GM12872 (cell line): ENCODE measurements at regions not wholly inside any gene's neighbourhood (a gene's known extent, or its start where the extent isn't known, plus 50 kb on each side); places are given as distances from the start of the nearest gene placed in this dataset.

ENCODE experiments used
- TF ChIP-seq, protein P1 (sequence below): IDR thresholded peaks from 3 replicates; pipeline ENCODE4 v1.5.1; 2011; ENCODE audit warnings: low read depth, mild to moderate bottlenecking, low read length, moderate library complexity; ENCODE audit not compliant: insufficient read depth

DNA sequence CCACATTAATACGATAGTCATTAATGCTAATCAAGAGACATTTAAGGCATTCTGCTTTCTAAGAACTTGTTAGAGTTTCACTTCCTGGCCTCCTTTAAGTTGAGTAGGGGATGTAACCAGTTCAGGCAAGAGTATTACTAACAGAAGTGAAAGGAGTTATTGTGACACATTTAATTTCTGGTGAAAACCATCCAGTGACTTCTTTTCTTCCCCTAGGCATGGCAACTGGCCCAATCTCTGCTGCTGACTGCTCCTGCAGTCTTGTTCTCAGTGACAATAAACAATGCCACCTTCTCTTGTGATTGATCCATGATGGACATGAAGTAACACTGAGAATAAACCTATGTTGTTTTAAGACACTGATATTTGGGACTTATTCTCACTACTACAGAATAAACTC lies 130.9 kb upstream of the DEFB112 start:
- TF ChIP-seq, protein P1, sequence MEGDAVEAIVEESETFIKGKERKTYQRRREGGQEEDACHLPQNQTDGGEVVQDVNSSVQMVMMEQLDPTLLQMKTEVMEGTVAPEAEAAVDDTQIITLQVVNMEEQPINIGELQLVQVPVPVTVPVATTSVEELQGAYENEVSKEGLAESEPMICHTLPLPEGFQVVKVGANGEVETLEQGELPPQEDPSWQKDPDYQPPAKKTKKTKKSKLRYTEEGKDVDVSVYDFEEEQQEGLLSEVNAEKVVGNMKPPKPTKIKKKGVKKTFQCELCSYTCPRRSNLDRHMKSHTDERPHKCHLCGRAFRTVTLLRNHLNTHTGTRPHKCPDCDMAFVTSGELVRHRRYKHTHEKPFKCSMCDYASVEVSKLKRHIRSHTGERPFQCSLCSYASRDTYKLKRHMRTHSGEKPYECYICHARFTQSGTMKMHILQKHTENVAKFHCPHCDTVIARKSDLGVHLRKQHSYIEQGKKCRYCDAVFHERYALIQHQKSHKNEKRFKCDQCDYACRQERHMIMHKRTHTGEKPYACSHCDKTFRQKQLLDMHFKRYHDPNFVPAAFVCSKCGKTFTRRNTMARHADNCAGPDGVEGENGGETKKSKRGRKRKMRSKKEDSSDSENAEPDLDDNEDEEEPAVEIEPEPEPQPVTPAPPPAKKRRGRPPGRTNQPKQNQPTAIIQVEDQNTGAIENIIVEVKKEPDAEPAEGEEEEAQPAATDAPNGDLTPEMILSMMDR, result no peak

DNA sequence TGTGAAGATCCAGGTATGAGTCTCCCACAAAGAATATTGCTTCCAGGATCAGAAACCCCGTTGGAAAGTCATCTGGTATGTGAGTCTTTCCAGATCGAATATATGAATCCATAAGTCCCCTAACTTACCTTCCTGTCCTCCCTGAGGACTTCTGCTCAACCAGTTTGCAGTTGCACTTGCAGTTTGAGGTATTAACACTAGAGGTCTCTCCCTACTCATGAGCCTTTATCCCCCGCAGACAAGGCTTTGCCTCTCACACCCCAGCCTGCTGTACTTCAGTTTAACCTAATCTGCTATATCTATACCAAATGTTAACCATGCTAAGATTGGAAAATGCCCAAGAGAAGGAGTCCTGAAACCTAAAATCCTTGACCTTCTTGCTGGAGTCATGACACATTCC lies 135.3 kb upstream of the DEFB112 start:
- TF ChIP-seq, protein P1, result peak; percentile 60; the same call in 2 of the 3 replicates

DNA sequence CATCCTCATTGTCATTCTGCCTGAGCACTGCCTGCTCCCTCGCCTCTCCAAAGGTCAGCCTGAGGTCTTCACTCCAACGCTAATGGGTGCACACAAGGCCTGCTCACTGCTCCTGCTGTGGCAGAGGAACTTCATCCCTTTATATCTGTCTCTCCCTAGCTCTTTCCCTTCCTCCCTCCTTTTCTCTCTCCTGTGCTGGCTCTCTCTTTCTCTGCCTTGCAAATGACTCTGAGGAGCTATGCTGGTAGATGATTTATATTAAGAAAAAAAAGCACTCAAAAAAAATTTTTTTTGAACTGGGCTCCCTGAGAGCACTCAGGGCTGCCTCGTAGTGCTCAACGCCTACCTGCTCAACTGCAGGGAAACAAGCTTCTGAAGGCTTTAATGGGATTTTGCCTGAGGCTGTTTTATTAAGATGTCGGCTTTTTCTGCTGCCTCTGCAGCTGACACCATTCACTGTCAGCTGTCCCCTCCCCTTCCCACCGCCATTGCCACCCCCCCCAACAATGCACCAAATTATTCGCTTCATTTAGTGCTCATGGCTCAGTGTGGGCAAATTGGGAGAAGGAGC lies 137.7 kb upstream of the DEFB112 start:
- TF ChIP-seq, protein P1, result no peak

DNA sequence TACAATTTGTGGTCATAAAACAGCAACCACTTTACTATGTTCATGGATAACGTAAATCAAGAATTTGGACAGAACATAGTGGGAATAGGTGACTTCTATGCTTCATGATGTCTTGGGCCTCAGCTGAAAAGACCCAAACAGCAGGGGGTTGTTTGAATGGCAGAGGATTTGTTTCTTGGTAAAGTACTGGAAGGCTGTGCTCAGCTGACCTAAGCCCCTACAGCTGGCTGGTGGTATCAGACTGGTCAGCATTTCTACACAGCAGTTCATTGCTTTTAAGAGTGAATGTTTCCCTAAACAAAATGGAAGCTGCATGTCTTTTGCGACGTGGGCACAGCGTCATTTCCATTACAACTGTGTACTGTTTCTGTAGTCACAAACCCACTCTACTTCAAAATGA lies 148.5 kb upstream of the DEFB112 start:
- TF ChIP-seq, protein P1, result no peak

DNA sequence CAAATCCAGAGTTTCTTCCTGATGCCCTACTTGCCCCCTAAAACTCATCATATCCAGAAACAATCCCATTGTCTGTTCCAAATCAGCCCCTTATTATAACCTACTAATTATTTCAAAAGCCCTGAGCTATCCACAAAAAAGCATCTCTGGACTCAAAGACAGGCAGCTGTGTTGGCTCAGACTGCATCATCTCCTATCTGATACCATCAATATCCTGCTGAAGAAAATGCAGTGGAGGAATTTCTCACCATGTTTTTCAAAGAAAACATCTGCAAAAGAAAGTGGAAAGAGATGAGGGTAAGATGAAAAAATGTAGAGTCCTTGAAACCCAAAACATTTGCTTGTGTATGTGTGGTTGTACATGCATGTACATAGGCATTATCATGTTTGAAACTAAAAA lies 153.0 kb upstream of the DEFB112 start:
- TF ChIP-seq, protein P1, result no peak

DNA sequence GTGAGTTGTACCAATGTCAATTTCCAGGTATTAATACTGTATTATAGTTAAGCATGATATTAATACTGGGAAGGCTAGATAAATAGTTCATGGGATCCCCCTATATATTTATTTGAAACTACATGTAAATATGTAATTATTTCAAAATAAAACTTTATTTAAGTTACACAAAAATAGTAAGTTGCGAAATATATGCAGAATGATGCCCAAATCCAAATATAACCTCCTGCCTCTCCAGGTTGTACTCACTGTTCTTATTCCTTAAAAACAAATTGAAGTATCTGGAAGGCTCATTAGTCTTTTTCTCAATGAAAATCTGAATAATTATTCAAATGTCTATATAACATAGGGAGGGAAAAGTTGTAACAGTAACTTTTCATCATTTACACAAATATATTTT lies 161.9 kb upstream of the DEFB112 start:
- TF ChIP-seq, protein P1, result no peak

GRCh38 chr6:50213146-50213545 lies 163.4 kb upstream of the DEFB112 start:
- TF ChIP-seq, protein P1, result no peak
